ENCODE measurements at regions not wholly inside any gene's neighbourhood (a gene's known extent, or its start where the extent isn't known, plus 50 kb on each side); places are given as distances from the start of the nearest gene placed in this dataset.

DNA sequence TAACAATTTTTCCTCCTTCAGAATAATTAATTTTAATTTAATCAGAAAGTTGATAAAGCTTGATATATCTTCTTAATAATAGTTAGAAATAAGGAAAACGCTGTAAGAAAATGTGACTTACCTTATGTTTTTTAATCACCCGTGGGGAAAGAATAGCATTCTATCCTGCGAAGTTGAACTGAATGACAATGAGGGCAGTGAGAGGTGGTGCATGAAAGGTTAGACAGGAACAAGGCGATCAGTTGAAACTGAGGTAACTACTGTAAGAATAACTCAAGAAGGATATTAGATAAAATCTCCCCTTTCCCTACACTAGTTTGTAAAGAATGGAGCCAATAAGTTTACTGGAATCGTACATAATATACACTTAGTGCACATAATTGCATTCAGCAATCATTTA lies 655.0 kb upstream of the NCAM2 start:
- TF ChIP-seq, protein P1, sequence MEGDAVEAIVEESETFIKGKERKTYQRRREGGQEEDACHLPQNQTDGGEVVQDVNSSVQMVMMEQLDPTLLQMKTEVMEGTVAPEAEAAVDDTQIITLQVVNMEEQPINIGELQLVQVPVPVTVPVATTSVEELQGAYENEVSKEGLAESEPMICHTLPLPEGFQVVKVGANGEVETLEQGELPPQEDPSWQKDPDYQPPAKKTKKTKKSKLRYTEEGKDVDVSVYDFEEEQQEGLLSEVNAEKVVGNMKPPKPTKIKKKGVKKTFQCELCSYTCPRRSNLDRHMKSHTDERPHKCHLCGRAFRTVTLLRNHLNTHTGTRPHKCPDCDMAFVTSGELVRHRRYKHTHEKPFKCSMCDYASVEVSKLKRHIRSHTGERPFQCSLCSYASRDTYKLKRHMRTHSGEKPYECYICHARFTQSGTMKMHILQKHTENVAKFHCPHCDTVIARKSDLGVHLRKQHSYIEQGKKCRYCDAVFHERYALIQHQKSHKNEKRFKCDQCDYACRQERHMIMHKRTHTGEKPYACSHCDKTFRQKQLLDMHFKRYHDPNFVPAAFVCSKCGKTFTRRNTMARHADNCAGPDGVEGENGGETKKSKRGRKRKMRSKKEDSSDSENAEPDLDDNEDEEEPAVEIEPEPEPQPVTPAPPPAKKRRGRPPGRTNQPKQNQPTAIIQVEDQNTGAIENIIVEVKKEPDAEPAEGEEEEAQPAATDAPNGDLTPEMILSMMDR (conservative IDR thresholded peaks at IDR 0.05), result no peak
- TF ChIP-seq ZFX (IDR thresholded peaks at IDR 0.05), result no peak
